CD4-positive, alpha-beta memory T cell (primary cell): ENCODE measurements at regions not wholly inside any gene's neighbourhood (a gene's known extent, or its start where the extent isn't known, plus 50 kb on each side); places are given as distances from the start of the nearest gene placed in this dataset.
A peak's percentile ranks its signal among the peaks of the same experiment; 100 is the strongest.

Source experiments
- CTCF ChIA-PET: fragments of 350-600 bp; sonication (Branson Sonifier 250); formaldehyde crosslinking; loops from one replicate; lab custom pipeline; 2021; ENCODE audit warnings: inconsistent platforms; ENCODE audit not compliant: partially characterized antibody; lab: Charles Lee
- POLR2A ChIA-PET: fragments of 350-600 bp; sonication (Branson Sonifier 250); formaldehyde crosslinking; loops from one replicate; lab custom pipeline; 2021; ENCODE audit not compliant: partially characterized antibody; lab: Charles Lee
- DNase-seq, 5 donors: peaks; one replicate each; pipeline versions ENCODE4 v3.0.0 to v3.0.0-alpha.2; 2020 to 2022; ENCODE audit warnings: mixed read lengths in 1 of 5
- H3K27ac ChIP-seq: one replicate; pipeline ENCODE4 v1.7.0; 2013; ENCODE audit warnings: low read depth, low read length
- H3K27me3 ChIP-seq: 2 replicates; pipeline ENCODE4 v1.7.0; 2013; ENCODE audit warnings: mild to moderate bottlenecking, low read length, moderate library complexity; ENCODE audit not compliant: insufficient read depth
- H3K36me3 ChIP-seq: 2 replicates; pipeline ENCODE4 v1.7.0; 2013; ENCODE audit warnings: mild to moderate bottlenecking, low read length, moderate library complexity; ENCODE audit not compliant: insufficient read depth
- H3K4me1 ChIP-seq: 2 replicates; pipeline ENCODE4 v1.7.0; 2013; ENCODE audit warnings: mild to moderate bottlenecking, low read length, moderate library complexity; ENCODE audit not compliant: insufficient read depth
- H3K4me3 ChIP-seq, 2 donors: one replicate each; pipeline ENCODE4 v1.7.0; 2013; ENCODE audit warnings: low read length in 2 of 2, mild to moderate bottlenecking in 1 of 2
- H3K9me3 ChIP-seq, 2 donors: one replicate each; pipeline ENCODE4 v1.7.0; 2013; ENCODE audit warnings: low read length in 2 of 2, control low read depth in 1 of 2; ENCODE audit not compliant: control insufficient read depth in 1 of 2
- H3K27ac Mint-ChIP-seq, 7 donors: one replicate each; pipeline ENCODE4 v1.8.0; 2020 to 2021; ENCODE audit warnings: mixed read lengths in 7 of 7, mild to moderate bottlenecking in 6 of 7, inconsistent platforms in 3 of 7, moderate library complexity in 3 of 7
- H3K27me3 Mint-ChIP-seq, 2 donors: one replicate each; pipeline ENCODE4 v1.8.0; 2020 to 2021; ENCODE audit warnings: mixed read lengths in 2 of 2
- H3K36me3 Mint-ChIP-seq, 2 donors: one replicate each; pipeline ENCODE4 v1.8.0; 2020 to 2021; ENCODE audit warnings: mixed read lengths in 2 of 2, inconsistent platforms in 1 of 2, mild to moderate bottlenecking in 1 of 2
- H3K4me1 Mint-ChIP-seq, 4 donors: one replicate each; pipeline ENCODE4 v1.8.0; 2020 to 2021; ENCODE audit warnings: mixed read lengths in 4 of 4, mild to moderate bottlenecking in 1 of 4
- H3K4me3 Mint-ChIP-seq, 8 donors: one replicate each; pipeline ENCODE4 v1.8.0; 2020 to 2021; ENCODE audit warnings: mixed read lengths in 8 of 8, mild to moderate bottlenecking in 7 of 8, moderate library complexity in 6 of 8, inconsistent platforms in 3 of 8
- H3K9me3 Mint-ChIP-seq, 8 donors: one replicate each; pipeline ENCODE4 v1.8.0; 2020 to 2021; ENCODE audit warnings: mixed read lengths in 8 of 8, mild to moderate bottlenecking in 5 of 8, inconsistent platforms in 3 of 8, moderate library complexity in 1 of 8
- intact Hi-C: fragments of 100-400 bp; cut with micrococcal nuclease; formaldehyde crosslinking; loops from one replicate; pipeline ENCODE4 v1.15.1; 2023

- no peak overlapping the region for H3K27ac Mint-ChIP-seq
- Histone ChIP-seq H3K27me3 (no peaks in the 10 kb centered on the region), H3K9me3 (no peaks in the 10 kb centered on the region), H3K27ac (no peak overlapping the region), H3K4me1 (no peaks in the 10 kb centered on the region), H3K36me3 (no peaks in the 10 kb centered on the region), H3K4me3 (no peak overlapping the region)
- CTCF ChIA-PET, result no interaction called here
- H3K36me3 Mint-ChIP-seq, result no peaks in the 10 kb centered on the region
- H3K9me3 Mint-ChIP-seq, result no peaks in the 10 kb centered on the region
- no peak overlapping the region for H3K4me3 Mint-ChIP-seq
- H3K27me3 Mint-ChIP-seq, result peaks cover 0 to 2% of the 10 kb centered on the region in 2 donors
- no peak for DNase-seq
- intact Hi-C loops, result no loop called here
- POLR2A ChIA-PET, result no interaction called here
- H3K4me1 Mint-ChIP-seq, result no peaks in the 10 kb centered on the region
These were observed 126.4 kb downstream of the SIPA1L2 start for GRCh38 chr1:232503497-232503896.

GRCh38 chr1:232501854-232502253 lies 128.1 kb downstream of the SIPA1L2 start:
- DNase-seq, result no peak
- no peaks in the 10 kb centered on the region for H3K9me3 Mint-ChIP-seq
- H3K36me3 Mint-ChIP-seq, result no peaks in the 10 kb centered on the region
- Histone ChIP-seq H3K4me1 (no peaks in the 10 kb centered on the region), H3K36me3 (no peaks in the 10 kb centered on the region), H3K9me3 (no peaks in the 10 kb centered on the region), H3K4me3 (no peak overlapping the region), H3K27ac (no peak overlapping the region), H3K27me3 (no peaks in the 10 kb centered on the region)
- CTCF ChIA-PET, result no interaction called here
- intact Hi-C loops, result no loop called here
- no peak overlapping the region for H3K4me3 Mint-ChIP-seq
- no peaks in the 10 kb centered on the region for H3K4me1 Mint-ChIP-seq
- H3K27me3 Mint-ChIP-seq, result no peaks in the 10 kb centered on the region
- no peak overlapping the region for H3K27ac Mint-ChIP-seq
- POLR2A ChIA-PET, result no interaction called here

- Mint-ChIP-seq H3K4me1 (no peaks in the 10 kb centered on the region), H3K4me3 (no peak overlapping the region), H3K9me3 (no peaks in the 10 kb centered on the region), H3K36me3 (no peaks in the 10 kb centered on the region), H3K27me3 (no peaks in the 10 kb centered on the region), H3K27ac (peak overlapping the region in 1 of 7 donors; percentile 32)
- H3K9me3 ChIP-seq, result no peaks in the 10 kb centered on the region
- no peak overlapping the region for H3K27ac ChIP-seq
- no peaks in the 10 kb centered on the region for H3K4me1 ChIP-seq
- no peaks in the 10 kb centered on the region for H3K27me3 ChIP-seq
- no peak overlapping the region for H3K4me3 ChIP-seq
- ChIA-PET POLR2A (no interaction called here), CTCF (interaction anchor here (0.6 kb wide), 1 partner anchor 128 kb away, joined by 3 read pairs; no protein-coding TSS in a partner anchor)
- intact Hi-C loops, result no loop called here
- no peaks in the 10 kb centered on the region for H3K36me3 ChIP-seq
- no peak for DNase-seq
These were observed 130.7 kb downstream of the SIPA1L2 start for GRCh38 chr1:232499188-232499587.

- H3K9me3 ChIP-seq, result no peaks in the 10 kb centered on the region
- Mint-ChIP-seq H3K4me1 (no peaks in the 10 kb centered on the region), H3K36me3 (no peaks in the 10 kb centered on the region), H3K27ac (no peak overlapping the region), H3K27me3 (no peaks in the 10 kb centered on the region), H3K4me3 (no peak overlapping the region), H3K9me3 (no peaks in the 10 kb centered on the region)
- H3K27ac ChIP-seq, result no peak overlapping the region
- ChIA-PET POLR2A (no interaction called here), CTCF (interaction anchor here (1.2 kb wide), 1 partner anchor 133 kb away, joined by 3 read pairs; no protein-coding TSS in a partner anchor)
- intact Hi-C loops, result no loop called here
- no peak for DNase-seq
- no peaks in the 10 kb centered on the region for H3K36me3 ChIP-seq
- H3K4me3 ChIP-seq, result no peak overlapping the region
- H3K4me1 ChIP-seq, result no peaks in the 10 kb centered on the region
- no peaks in the 10 kb centered on the region for H3K27me3 ChIP-seq
These were observed 136.1 kb downstream of the SIPA1L2 start for GRCh38 chr1:232493869-232494268.

- CTCF ChIA-PET, result no interaction called here
- intact Hi-C loops, result no loop called here
- H3K4me3 ChIP-seq, result no peak overlapping the region
These were observed 140.7 kb downstream of the SIPA1L2 start for GRCh38 chr1:232489256-232489655.

GRCh38 chr1:232487236-232487635 lies 142.7 kb downstream of the SIPA1L2 start:
- DNase-seq, result no peak
- CTCF ChIA-PET, result no interaction called here

More at GRCh38 chr1:232489256-232489655, 140.7 kb downstream of the SIPA1L2 start:
- H3K9me3 ChIP-seq, result no peaks in the 10 kb centered on the region
- Mint-ChIP-seq H3K9me3 (no peaks in the 10 kb centered on the region), H3K36me3 (no peaks in the 10 kb centered on the region), H3K27me3 (no peaks in the 10 kb centered on the region), H3K4me3 (no peak overlapping the region), H3K4me1 (no peaks in the 10 kb centered on the region), H3K27ac (no peak overlapping the region)
- no peak for DNase-seq
- H3K27ac ChIP-seq, result no peak overlapping the region
- H3K36me3 ChIP-seq, result no peaks in the 10 kb centered on the region
- POLR2A ChIA-PET, result no interaction called here
- no peaks in the 10 kb centered on the region for H3K4me1 ChIP-seq
- no peaks in the 10 kb centered on the region for H3K27me3 ChIP-seq

GRCh38 chr1:232486454-232487207 lies 143.3 kb downstream of the SIPA1L2 start:
- ChIA-PET POLR2A (no interaction called here), CTCF (no interaction called here)
- no peaks in the 10 kb centered on the region for H3K36me3 ChIP-seq
- no peaks in the 10 kb centered on the region for H3K27me3 ChIP-seq
- H3K9me3 ChIP-seq, result no peaks in the 10 kb centered on the region
- H3K27ac ChIP-seq, result no peak overlapping the region
- no peak overlapping the region for H3K4me3 ChIP-seq
- H3K4me1 ChIP-seq, result no peaks in the 10 kb centered on the region
- Mint-ChIP-seq H3K4me3 (no peak overlapping the region), H3K27me3 (no peaks in the 10 kb centered on the region), H3K27ac (peak overlapping the region in 1 of 7 donors; percentile 2), H3K4me1 (no peaks in the 10 kb centered on the region), H3K9me3 (no peaks in the 10 kb centered on the region), H3K36me3 (peaks cover 0 to 6% of the 10 kb centered on the region in 2 donors)
- DNase-seq, result no peak
- intact Hi-C loops, result no loop called here

More at GRCh38 chr1:232487236-232487635, 142.7 kb downstream of the SIPA1L2 start:
- Histone ChIP-seq H3K4me3 (no peak overlapping the region), H3K27me3 (no peaks in the 10 kb centered on the region), H3K36me3 (no peaks in the 10 kb centered on the region), H3K9me3 (no peaks in the 10 kb centered on the region), H3K27ac (no peak overlapping the region), H3K4me1 (no peaks in the 10 kb centered on the region)
- Mint-ChIP-seq H3K9me3 (no peaks in the 10 kb centered on the region), H3K4me1 (no peaks in the 10 kb centered on the region), H3K27ac (no peak overlapping the region), H3K4me3 (no peak overlapping the region), H3K27me3 (no peaks in the 10 kb centered on the region), H3K36me3 (peaks cover 0 to 6% of the 10 kb centered on the region in 2 donors)
- intact Hi-C loops, result no loop called here
- POLR2A ChIA-PET, result no interaction called here
